ENCODE measurements at regions not wholly inside any gene's neighbourhood (a gene's known extent, or its start where the extent isn't known, plus 50 kb on each side); places are given as distances from the start of the nearest gene placed in this dataset.
"Not testable (repeated sequence)": the region's sequence is repeated elsewhere in the genome, so short reads cannot be mapped to it uniquely, and the experiment has no call there.

DNA sequence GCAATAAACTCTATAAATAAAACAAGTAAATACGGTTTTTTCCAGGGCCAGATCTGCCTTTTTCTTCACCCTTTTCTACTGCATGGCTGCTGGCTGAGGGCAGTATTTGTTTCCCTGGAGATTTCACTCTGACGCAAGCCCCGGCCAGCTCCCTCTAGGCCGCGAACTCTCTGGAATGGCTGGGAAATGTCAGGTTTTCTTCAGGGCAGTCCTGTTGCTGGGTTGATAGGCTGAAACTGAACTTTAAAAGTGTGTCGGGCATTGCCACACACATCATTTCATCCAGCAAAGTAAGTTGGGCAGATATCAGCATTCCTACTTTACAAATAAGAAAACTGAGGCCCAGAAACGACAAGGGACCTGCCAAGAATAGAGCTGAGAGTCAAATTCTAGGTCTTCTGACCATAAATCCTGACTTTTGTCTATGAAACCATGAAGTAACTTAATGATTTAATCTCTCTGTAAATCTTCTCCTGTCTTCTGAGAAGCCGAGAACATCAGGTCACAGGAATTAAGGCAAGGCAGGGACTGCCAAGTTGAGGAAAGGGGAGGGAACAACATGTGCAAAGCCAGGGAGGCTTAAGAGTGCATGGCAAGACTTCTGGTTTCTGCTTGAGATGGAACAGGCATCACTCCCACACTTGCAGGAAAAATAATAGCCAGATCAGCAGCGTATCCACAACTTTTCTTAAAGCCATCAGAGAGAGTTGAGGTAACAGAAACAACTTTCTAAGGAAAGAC lies 205.0 kb upstream of the CCDC196 start:
- no peak for DNase-seq (ENCODE audit: low spot score)

GRCh38 chr14:66284346-66284745 lies 201.8 kb upstream of the CCDC196 start:
- no peak for DNase-seq (ENCODE audit: low spot score)

DNA sequence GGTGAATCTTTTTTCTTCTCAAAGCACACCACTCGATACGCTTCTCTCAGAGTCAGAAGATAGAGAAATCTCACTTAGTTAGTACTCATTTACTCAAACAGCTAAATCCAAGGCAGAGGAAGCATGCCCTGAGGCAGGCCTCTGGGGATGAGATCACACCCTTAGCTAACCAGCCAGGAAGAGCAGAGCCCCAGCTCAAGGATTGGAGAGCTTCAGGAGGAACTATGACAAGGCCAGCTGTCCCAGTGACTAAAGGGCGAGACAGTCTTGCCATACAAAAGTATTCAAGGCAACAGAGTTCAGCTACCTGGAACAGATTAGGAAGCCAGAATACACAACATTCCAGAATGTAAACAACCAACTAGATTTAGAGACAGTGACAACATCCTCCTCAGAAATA lies 197.7 kb upstream of the CCDC196 start:
- DNase-seq (ENCODE audit: low spot score) = no peak

GRCh38 chr14:66291756-66292155 lies 194.4 kb upstream of the CCDC196 start:
- DNase-seq (ENCODE audit: low spot score) = no peak

DNA sequence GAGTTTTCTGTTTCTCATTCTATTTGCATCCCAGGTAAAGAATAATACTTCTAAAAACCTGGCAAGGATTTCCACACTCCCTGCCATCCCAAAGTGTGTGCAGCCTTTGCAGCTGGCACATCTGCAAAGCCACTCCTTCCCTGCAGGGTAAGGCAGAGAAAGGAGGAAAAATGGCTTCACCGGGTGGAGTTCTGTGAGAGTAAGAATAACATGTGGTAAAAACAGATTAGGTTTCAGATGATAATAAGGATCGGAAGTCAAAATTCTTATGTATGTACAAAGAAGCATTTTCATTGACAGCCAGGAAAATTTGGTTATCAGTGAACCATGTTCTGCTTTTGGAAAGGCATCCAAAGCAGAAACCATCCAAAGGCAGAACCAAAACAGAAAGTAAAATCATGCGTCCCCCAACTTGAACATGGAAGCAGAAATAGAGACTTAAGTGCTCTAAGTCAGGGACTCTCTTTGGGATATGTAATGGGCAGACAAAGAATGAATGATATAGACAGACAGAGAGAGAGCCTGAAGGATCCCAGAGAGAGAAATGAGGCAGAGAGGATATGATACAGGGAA lies 192.6 kb upstream of the CCDC196 start:
- DNase-seq (ENCODE audit: low spot score) = no peak

- DNase-seq (ENCODE audit: low spot score) = no peak
These were observed 190.8 kb upstream of the CCDC196 start for GRCh38 chr14:66295386-66295785.

DNA sequence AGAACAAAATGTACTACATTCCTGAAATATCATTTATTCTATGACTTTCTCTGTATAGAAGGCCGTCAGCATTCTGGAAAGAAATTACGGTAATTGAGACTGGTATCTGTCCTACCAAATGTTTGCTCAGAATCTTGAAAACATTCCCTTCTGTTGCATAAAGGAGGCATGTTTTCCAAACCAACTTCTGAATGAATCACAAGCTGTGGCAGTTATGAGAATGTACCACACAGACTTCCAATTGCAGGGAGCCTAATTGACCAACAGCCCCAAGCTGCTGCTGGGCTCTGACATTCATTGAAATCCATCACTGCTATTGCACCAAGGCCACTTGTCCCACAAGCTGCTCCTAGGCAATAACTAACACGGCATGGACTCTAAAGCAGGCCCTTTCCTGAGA lies 185.3 kb upstream of the CCDC196 start:
- no peak for DNase-seq (ENCODE audit: low spot score)

- DNase-seq (ENCODE audit: low spot score) = no peak
These were observed 180.1 kb upstream of the CCDC196 start for GRCh38 chr14:66306101-66306500.

DNA sequence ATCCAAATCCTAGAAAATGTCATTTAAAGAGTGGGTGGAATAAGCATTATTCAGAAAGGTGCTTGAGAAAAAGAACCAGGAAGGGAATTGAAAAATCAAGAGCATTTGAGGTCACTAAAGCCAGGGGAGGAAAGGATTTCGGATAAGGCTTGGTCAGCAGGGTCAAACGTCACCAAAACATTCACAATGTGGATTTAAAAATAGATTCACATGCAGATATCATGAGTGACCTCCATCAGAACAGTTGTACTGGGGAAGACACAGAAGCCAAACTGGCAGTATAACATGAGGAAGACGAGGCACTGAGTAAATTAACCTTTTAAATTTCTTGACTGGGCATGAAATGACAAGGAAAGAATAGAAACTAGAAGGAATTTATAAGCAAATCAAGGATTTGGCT lies 175.1 kb upstream of the CCDC196 start:
- DNase-seq (ENCODE audit: low spot score) = no peak

GRCh38 chr14:66311990-66312389 lies 174.2 kb upstream of the CCDC196 start:
- DNase-seq (ENCODE audit: low spot score) = no peak

DNA sequence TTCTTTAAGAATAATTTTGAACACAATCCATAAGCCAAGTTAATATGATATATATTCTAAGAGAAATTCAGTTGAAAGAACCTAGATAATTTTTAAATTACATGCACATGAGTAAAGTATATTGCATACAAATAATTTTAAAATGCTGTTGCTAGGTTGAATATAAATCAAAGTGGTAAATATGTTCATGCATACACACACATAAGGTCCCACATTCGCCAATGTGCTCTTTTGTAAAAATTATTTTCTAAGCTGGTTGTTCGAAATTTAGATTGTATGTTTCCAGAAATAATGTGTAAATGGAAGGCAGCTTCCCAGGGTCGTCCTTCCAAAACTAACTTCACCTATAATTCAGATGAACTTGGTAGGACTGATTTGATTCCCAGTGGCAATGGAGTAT lies 173.7 kb upstream of the CCDC196 start:
- no peak for DNase-seq (ENCODE audit: low spot score)

DNA sequence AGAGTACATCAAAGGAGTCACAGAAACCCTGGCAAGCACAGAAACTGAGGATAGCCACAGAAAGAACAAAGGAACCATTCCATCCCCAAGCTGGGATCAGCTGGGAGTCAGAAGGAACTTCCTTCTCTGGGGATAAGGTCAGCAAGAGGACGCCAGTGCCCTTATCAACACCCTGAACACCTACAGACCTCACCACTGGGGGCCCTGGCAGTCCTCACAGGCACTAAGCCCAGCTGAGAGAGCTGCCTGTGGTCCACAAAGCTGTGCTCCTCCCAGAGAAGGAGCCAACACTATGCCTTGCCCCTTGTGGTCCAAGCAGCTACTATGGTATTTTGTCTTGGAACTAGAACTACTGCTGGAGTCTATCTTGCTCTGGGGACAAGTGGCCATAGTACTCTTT lies 171.1 kb upstream of the CCDC196 start:
- no peak for DNase-seq (ENCODE audit: low spot score)

GRCh38 chr14:66315548-66315947 lies 170.6 kb upstream of the CCDC196 start:
- DNase-seq (ENCODE audit: low spot score) = no peak

DNA sequence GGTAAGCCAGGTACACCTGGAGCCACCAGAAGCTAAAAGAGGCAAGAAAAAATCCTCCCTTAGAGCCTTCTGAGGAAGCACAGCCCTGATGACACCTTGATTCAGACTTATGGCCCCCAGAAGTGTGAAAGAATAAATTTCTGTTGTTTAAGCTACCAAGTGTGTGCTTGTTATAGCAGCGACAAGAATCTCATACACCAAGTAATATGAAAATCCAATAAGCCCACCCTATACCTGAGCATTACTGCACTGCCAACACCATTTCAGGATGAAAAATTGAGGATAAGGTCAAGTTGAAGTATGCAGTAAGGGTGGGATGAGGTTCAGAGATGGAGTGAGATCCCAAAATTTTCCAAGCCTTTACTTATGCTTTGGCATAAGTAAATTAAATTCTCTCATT lies 163.6 kb upstream of the CCDC196 start:
- DNase-seq (ENCODE audit: low spot score) = no peak

DNA sequence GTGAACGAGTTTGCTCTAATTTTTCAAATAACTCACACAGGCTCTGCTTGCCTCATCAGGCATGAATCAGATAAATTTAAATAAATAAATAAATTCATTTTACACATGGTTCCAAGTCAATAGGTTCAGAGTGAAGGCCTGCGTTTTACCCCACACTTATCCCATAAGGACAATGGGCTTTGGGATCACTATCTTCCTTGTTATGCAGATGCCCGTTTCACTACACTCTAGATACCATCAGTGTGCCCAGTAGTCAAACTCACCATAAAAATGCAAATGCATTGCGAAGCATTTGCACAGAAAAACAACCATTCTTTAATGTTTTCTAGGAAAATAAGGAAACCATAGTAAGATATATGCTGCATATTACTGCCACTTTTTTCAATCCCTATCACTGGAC lies 155.9 kb upstream of the CCDC196 start:
- no peak for DNase-seq (ENCODE audit: low spot score)

DNA sequence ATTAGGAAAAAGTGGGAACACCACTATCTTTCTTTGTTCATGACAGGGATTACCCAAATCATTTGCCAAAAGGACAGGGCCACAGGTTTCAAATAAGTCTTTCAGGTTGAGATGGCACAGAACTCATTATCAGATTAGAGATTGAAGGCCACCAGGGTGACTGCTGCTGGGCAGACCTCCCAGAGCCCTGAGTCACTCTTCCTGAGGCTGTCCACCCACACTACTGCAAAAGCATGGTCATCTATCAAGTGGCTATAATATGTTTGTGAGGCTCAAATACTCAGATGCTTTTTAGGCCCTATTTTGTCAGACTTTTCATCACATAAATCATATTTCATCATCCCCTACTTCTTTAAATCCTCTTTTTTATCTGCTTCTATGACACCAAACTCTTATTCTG lies 155.3 kb upstream of the CCDC196 start:
- DNase-seq (ENCODE audit: low spot score) = no peak

- DNase-seq (ENCODE audit: low spot score) = not testable (repeated sequence)
These were observed 152.9 kb upstream of the CCDC196 start for GRCh38 chr14:66333293-66333692.

- no peak for DNase-seq (ENCODE audit: low spot score)
These were observed 144.9 kb upstream of the CCDC196 start for GRCh38 chr14:66341239-66341638.

- DNase-seq (ENCODE audit: low spot score) = no peak
These were observed 140.2 kb upstream of the CCDC196 start for GRCh38 chr14:66345986-66346385.

DNA sequence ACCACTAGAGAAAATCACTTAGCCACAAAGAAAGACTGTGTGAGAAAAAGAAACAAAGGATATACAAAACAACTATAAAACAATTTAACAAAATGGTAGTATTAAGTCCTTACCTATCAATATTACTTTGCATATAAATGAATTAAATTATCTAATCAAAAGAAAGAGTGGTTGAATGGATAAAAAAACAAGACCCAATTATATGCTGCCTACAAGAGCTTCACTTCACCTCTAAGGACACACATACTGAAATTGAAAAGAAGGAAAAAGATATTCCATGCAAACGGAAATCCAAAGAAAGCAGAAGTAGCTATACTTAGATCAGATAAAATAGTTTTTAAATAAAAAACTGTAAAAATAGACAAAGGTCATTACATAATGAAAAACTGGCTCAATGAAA lies 134.9 kb upstream of the CCDC196 start:
- no peak for DNase-seq (ENCODE audit: low spot score)

- peak; percentile 36 for DNase-seq (ENCODE audit: low spot score)
These were observed 126.7 kb upstream of the CCDC196 start for GRCh38 chr14:66359500-66359899.

DNA sequence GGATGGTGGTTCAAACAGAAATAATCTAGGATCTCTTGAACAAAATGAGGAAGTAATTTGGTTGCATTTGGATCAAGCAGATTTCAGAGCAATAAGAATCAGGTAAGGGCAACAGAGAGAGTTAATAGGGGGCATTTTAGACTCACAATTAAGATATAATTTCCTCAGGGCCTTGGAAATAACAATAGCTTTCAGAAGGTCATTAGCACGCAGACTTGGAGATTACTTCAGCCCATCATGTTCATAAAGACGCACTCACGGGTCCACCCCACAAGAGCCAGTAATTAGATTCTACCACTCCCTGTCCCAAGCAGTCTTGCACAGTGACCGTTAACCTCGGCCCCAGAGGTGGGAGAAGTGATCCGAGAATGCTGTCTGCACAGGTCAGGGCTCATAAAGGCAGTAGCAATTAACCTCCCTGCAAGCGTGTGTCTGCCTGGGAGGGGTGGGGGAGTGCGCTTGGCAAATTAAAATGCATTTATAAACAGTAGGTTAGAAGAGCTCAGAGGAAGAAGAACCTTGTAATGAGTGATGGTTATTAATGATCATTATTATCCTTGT lies 125.7 kb upstream of the CCDC196 start:
- no peak for DNase-seq (ENCODE audit: low spot score)

DNA sequence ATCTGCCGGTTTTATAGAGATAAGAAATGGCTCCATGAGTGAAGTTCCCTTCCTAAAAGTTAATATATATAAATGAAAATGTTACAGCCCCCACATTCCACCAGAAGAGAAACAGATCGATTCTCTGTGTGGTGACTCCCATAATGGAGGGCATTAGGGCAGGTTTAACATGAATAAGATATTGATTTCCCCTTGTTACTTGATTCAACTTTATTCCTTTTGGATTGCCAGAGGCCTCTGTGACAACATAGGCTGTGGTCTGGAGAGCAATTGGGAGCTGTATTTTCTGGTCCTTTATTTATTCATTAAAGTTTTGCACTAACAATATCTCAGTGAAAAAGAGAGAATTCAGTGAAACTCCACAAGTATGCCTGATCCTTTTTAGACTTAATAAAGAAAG lies 125.2 kb upstream of the CCDC196 start:
- no peak for DNase-seq (ENCODE audit: low spot score)

GRCh38 chr14:66365388-66365787 lies 120.8 kb upstream of the CCDC196 start:
- DNase-seq (ENCODE audit: low spot score) = no peak
